NB4 (cell line): ENCODE measurements at regions not wholly inside any gene's neighbourhood (a gene's known extent, or its start where the extent isn't known, plus 50 kb on each side); places are given as distances from the start of the nearest gene placed in this dataset.

Source experiments
- MYC ChIP-seq: IDR thresholded peaks from 2 replicates; pipeline ENCODE4 v1.6.1; 2011; ENCODE audit warnings: low read depth, low read length
- TF ChIP-seq, protein P1 (sequence below): IDR thresholded peaks from one replicate; pipeline ENCODE4 v1.5.1; 2012; ENCODE audit warnings: low read depth, low read length
- TF ChIP-seq, protein P2 (sequence below): IDR thresholded peaks from 2 replicates; pipeline ENCODE4 v1.6.1; 2011; ENCODE audit warnings: low read depth, low read length

DNA sequence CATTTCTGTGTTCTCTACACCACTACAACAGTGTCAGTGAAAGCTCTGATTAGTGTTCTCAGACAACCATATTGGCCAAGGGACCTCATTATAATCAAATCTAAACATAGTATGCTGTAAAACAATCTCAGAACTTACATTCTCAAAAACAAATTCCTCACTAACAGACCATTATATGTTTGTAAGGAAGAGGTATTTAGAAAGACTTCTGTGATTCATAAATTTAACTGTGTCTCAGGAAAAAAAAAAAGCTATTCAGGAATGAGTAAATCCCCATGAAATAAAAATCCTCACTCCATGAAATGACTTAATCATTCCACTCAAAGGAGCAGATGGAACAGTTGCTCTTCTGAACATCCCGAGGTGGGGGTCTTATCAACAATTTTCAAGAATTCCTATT is 413.0 kb downstream of the CDH2 start:
- TF ChIP-seq, protein P1, sequence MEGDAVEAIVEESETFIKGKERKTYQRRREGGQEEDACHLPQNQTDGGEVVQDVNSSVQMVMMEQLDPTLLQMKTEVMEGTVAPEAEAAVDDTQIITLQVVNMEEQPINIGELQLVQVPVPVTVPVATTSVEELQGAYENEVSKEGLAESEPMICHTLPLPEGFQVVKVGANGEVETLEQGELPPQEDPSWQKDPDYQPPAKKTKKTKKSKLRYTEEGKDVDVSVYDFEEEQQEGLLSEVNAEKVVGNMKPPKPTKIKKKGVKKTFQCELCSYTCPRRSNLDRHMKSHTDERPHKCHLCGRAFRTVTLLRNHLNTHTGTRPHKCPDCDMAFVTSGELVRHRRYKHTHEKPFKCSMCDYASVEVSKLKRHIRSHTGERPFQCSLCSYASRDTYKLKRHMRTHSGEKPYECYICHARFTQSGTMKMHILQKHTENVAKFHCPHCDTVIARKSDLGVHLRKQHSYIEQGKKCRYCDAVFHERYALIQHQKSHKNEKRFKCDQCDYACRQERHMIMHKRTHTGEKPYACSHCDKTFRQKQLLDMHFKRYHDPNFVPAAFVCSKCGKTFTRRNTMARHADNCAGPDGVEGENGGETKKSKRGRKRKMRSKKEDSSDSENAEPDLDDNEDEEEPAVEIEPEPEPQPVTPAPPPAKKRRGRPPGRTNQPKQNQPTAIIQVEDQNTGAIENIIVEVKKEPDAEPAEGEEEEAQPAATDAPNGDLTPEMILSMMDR: no peak
- TF ChIP-seq, protein P2, sequence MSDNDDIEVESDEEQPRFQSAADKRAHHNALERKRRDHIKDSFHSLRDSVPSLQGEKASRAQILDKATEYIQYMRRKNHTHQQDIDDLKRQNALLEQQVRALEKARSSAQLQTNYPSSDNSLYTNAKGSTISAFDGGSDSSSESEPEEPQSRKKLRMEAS: no peak
- TF ChIP-seq MYC: no peak
